Liver (tissue), 3 donors: ENCODE measurements at regions not wholly inside any gene's neighbourhood (a gene's known extent, or its start where the extent isn't known, plus 50 kb on each side); places are given as distances from the start of the nearest gene placed in this dataset.

Source experiments
- FOXA1 ChIP-seq: IDR thresholded peaks from 2 replicates; pipeline ENCODE4 v1.6.1; 2016; ENCODE audit warnings: antibody characterized with exemption
- JUND ChIP-seq, 2 donors: IDR thresholded peaks; 2 replicates each; pipeline ENCODE4 v1.6.1; 2016; ENCODE audit warnings: antibody characterized with exemption in 2 of 2
- RAD21 ChIP-seq, 2 donors: IDR thresholded peaks; 2 replicates each; pipeline ENCODE4 v1.6.1; 2016; ENCODE audit warnings: antibody characterized with exemption in 2 of 2, mild to moderate bottlenecking in 2 of 2
- TAF1 ChIP-seq: conservative IDR thresholded peaks from 2 replicates; pipeline ENCODE4 v1.6.1; 2016; ENCODE audit warnings: antibody characterized with exemption, mild to moderate bottlenecking
- TF ChIP-seq, protein P1 (sequence below): fragments of 150-350 bp; IDR thresholded peaks from 2 replicates; pipeline ENCODE4 v1.5.1; 2017; ENCODE audit warnings: improper control_type of control experiment, low read depth, low read length; ENCODE audit not compliant: missing input control
- TF ChIP-seq, protein P2 (sequence below): IDR thresholded peaks from 2 replicates; pipeline ENCODE4 v1.6.1; 2016; ENCODE audit warnings: antibody characterized with exemption
- donor health status: healthy.
- donor health status: healthy.

DNA sequence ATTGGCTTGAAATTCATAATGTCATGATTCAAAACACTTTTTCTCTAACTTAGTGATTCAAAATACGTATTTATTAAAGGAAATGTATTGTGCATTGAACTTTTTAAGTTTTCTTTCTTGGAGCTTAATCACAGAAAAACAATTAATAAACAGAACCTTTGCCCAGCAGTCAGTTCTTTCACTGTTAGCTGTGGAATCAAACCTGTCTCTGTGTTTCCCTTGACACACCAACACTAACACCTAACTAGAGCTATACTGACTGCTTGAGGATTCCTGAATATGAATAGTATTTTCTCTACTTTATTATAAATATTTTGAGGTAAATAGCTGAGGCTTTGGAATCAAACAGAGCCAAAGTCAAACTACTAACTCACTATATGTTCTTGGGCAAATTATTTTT is 296.4 kb downstream of the HIVEP2 start:
- TF ChIP-seq, protein P1, sequence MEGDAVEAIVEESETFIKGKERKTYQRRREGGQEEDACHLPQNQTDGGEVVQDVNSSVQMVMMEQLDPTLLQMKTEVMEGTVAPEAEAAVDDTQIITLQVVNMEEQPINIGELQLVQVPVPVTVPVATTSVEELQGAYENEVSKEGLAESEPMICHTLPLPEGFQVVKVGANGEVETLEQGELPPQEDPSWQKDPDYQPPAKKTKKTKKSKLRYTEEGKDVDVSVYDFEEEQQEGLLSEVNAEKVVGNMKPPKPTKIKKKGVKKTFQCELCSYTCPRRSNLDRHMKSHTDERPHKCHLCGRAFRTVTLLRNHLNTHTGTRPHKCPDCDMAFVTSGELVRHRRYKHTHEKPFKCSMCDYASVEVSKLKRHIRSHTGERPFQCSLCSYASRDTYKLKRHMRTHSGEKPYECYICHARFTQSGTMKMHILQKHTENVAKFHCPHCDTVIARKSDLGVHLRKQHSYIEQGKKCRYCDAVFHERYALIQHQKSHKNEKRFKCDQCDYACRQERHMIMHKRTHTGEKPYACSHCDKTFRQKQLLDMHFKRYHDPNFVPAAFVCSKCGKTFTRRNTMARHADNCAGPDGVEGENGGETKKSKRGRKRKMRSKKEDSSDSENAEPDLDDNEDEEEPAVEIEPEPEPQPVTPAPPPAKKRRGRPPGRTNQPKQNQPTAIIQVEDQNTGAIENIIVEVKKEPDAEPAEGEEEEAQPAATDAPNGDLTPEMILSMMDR = no peak
- no peak for TF ChIP-seq RAD21 (IDR thresholded peaks at IDR 0.05)
- TF ChIP-seq JUND (IDR thresholded peaks at IDR 0.05) = no peak
- no peak for TF ChIP-seq TAF1
- TF ChIP-seq, protein P2, sequence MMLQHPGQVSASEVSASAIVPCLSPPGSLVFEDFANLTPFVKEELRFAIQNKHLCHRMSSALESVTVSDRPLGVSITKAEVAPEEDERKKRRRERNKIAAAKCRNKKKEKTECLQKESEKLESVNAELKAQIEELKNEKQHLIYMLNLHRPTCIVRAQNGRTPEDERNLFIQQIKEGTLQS = no peak
- no peak for TF ChIP-seq FOXA1
